NCI-H2029 (cell line): ENCODE measurements at regions not wholly inside any gene's neighbourhood (a gene's known extent, or its start where the extent isn't known, plus 50 kb on each side); places are given as distances from the start of the nearest gene placed in this dataset.

Source experiments
- DNase-seq: peaks from one replicate; lab custom pipeline; 2025; lab: John Stamatoyannopoulos, UW

GRCh38 chr13:61466280-61466679 lies 50.6 kb upstream of the PCDH20 start:
- no peak for DNase-seq
